Ammon's horn (tissue), 1 donor: ENCODE measurements at regions not wholly inside any gene's neighbourhood (a gene's known extent, or its start where the extent isn't known, plus 50 kb on each side); places are given as distances from the start of the nearest gene placed in this dataset.

Source experiments
- DNase-seq: peaks from one replicate; pipeline ENCODE4 v3.0.0-alpha.2; 2016; ENCODE audit warnings: low spot score

DNA sequence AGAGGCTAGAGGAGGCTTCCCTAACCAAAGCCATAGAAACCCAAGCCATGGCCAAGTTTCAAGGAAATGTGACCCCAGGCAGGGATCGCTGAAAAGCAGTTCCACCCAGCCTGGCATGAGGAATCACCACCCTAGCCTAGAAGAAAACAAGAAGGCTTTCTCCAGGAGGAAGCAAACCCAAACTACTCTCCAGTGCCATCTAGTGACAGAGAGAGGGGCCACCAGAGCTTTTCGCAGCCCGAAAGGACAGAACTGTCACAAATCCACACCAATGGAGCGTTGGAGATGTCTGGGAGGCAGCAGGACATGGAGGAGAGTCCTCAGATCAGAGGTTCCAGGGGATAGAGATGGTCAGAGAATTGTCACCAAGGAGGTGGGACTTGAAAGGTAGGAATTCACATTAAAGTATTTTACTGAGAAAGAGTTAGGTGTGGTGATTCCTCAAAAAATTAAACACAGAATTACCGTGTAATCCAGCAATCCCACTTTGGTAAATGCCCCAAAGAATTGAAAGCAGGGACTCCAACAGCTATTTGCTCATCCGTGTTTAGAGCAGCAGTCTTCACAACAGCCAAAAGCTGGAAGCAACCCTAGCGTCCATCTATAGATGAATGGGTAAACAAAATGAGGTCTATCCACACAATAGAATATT is 67.3 kb upstream of the NUP50 start:
- peak; percentile 80 for DNase-seq

DNA sequence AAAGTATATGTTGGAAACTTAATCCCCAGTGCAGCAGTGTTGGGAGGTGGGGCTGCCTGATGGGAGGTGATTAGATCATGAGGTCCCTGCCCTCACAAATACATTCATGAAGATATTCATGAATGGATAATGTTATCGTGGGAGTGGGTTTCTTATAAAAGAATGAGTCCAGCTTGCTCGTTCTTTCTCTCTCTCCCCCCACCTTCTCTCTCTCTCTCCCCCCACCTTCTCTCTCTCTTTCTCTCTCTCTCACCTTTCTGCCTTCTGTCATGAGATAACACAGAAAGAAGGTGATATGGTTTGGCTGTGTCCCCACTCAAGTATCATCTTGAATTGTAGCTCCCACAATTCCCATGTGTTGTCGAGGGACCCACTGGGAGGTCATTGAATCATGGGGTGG is 66.7 kb upstream of the NUP50 start:
- no peak for DNase-seq

DNA sequence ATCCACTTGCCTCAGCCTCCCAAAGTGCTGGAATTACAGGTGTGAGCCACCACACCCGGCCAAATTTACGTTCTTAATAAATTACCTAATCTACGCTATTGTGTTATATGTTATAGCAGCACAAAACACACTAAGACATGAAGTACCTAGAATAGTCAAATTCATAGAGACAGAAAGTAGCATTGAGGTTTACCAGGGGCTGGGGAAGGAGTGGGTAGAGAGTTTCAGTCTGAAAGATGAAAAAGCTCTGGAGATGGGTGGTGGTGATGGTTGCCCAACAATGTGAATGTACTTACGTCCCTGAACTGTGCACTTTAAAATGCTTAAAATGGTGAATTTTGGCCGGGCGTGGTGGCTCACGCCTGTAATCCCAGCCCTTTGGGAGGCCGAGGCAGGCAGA is 65.7 kb upstream of the NUP50 start:
- DNase-seq, result no peak

DNA sequence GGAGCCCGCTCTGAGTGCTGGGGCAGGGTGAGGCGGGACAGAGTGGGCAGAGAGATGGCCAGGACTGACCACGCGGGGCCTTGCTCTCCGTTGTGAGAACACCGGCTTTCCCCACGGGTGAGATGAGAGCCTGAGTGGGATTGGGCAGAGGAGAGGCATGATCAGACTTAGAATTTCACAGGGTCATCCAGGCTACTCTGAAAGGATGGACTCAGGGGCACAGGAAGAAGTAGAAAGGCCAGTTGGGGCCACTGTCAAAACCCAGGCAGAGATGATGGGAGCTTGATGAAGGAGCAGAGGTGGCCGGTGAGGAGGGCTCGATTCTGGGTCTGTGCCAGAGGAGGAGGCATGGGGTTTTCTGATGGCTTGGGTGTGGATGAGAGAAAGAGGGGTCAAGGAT is 63.8 kb upstream of the NUP50 start:
- no peak for DNase-seq

DNA sequence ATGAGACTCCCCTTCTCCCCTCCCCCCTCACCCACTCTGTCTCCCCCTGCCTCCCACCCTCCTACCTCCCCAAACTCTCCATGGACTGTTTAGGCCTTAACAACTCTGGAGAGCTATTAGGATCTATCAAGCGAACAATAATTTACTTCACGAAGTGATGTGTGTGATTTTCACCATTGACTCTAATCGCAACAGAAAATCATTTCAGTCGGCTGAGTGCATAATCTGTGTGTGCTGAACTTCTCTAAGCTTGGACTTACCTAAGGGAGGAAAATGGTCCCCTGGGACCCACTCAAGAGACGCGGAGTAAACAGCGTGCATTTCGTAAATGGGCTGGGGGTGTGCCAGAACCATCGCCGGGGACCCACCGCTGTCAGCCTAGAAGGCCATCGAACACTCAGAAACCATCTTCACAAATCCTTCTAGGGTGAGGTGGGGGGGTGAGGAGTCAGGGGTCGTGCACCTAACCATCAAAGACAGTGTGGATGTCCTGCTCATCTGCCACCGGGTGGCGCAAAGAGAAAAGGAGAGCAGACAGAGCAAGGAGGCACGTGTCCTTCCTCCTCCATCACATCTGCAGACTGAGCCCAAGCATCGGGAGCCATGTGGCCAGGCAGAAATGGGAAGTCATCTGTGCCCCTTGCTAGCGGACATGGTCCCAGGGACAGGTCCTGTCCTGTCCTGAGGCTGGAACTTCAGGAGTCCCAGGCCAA is 62.1 kb upstream of the NUP50 start:
- peak; percentile 84 for DNase-seq

DNA sequence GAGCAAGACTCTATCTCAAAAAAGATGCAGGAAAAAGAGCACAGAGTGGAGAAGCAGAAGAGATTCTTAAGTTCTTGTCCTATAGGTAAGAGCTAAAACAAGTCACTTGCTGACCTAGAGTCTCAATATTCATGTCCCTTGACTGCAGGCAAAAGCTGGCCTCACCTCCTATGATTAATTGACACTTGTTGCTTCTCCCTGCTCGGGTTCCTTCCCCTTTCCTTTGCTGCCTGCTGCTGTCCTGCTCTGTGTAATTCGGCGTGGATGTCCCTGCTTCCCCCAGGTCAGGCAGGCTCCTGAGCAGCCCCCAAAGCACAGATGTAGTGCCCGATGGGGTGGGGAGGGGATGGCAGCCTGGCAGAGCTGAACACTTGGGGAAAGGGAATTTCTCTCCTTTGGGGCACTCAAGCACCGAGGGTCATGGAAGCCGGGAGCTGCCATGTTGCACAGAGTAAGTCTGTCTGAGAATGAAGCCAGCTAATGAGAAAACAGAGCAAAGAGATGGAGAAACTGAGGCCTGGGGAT is 60.8 kb upstream of the NUP50 start:
- DNase-seq, result no peak

DNA sequence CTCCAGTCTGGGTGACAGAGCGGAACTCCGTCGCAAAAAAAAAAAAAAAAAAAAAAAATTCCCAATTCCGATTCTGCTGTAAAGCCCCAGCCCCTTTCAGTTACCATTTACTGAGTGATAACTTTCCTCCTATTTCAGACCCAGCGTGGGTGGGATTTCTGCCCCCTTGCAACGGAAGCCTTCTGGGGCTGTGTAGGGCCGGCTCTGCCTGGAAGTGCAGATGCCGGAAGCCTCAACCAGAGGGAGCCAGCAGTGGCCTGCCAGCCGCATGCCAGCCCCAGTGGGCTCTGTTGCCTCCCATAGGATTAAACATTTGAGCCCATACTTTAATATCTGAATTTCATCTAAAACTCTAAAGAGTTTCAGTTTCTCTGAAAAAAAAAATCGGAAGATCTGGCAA is 60.0 kb upstream of the NUP50 start:
- no peak for DNase-seq

DNA sequence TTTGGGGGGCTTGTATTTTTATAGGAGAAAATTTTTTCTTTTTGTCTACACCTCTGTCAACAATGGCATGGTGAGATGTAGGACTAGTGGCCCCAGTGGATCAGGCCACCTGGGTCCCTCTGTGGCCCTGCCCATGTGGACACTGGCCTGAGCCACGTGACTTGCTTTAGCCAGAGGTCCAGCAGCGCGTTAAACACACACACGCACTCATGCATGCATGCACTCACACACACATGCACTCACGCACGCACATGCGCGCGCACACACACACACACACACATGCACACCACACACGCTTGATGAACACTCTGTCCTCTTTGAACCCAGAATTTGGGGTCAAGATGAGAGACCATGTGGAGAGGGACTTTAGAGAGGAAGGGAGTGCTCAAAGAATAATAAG is 59.4 kb upstream of the NUP50 start:
- DNase-seq, result no peak

DNA sequence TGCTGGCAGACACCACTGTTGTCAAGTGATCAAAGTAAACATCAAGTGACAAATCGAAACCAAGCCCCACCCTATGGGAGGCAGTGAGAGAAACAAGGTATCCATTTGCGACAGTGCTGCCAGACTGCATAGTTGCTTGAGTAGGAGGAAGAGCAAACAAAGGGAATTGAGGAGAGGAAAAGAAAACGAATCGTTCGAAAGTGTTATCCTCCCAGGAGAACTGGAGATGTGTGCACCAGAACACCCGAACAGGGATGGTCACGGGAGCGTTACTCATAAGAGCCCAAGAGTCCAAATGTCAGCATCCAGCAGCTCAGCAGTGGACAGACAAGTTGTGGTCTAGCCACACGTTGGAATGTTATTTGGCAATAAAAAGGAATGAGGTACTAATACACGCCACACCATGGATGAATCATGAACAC is 58.4 kb upstream of the NUP50 start:
- DNase-seq, result no peak

DNA sequence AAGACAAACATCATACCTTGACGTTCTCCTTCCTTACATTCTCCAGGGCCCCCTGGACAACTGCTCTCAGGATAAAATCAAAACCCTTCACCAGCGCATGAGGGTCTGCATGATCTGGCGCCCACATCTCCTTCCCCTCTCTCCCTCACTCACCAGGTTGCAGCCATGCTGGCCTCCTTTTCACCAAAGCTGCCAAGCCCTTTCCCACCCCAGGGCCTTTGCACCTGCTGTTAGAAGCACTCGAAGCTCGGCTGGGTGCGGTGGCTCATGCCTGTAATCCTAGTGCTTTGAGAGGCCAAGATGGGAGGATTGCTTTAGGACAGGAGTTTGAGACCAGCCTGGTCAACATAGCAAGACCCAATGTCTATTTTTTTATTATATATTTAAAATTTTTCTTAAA is 56.1 kb upstream of the NUP50 start:
- no peak for DNase-seq

DNA sequence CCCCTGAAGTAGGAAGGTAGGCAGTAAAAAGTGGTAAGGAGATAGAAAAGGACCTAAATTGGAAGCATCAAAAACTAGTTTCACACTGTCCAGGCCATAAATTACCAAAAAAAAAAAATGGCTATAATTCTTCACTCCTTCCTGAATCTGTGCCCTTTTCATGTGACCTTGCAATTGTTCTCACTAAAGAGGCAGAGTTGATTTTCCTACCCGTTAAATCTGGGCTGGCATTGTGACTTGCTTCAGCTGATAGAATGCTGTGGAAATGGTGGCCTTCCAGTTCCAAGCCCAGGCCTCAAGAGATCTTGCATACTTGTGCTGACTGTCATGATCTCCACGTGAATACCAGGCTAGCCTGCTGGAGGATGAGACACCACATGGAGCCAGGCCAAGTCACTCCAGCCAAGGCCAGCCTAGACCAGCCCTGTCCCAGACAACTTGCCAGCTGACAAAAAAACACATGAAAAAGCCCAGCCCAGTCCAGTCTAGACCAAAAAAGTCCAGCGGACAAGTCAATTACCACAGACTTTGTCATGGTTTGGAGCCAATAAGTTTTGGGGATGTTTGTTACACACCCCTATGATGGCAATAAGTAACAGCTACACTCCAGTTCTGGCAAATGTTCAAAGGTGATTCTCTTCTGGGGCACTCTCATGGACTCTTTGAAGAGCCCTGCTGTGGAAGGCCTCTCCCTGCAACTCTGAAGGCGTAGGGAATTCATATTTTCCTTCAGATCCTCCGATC is 51.4 kb upstream of the NUP50 start:
- no peak for DNase-seq
